ENCODE measurements at regions not wholly inside any gene's neighbourhood (a gene's known extent, or its start where the extent isn't known, plus 50 kb on each side); places are given as distances from the start of the nearest gene placed in this dataset.

GRCh38 chr5:44911501-44911900, 102.8 kb downstream of the MRPS30 start:
- no peak overlapping the region for H3K27ac ChIP-seq
- TF ChIP-seq ZFX (IDR thresholded peaks at IDR 0.05; ENCODE audit: borderline replicate concordance) = no peak
- no peak for TF ChIP-seq CTCF (IDR thresholded peaks at IDR 0.05)

GRCh38 chr5:44914221-44914620, 105.5 kb downstream of the MRPS30 start:
- no peak overlapping the region for H3K27ac ChIP-seq
- TF ChIP-seq CTCF (IDR thresholded peaks at IDR 0.05) (no peak), ZFX (IDR thresholded peaks at IDR 0.05; ENCODE audit: borderline replicate concordance) (no peak)

- H3K27ac ChIP-seq = no peak overlapping the region
- TF ChIP-seq ZFX (IDR thresholded peaks at IDR 0.05; ENCODE audit: borderline replicate concordance) = no peak
- TF ChIP-seq CTCF (IDR thresholded peaks at IDR 0.05) = no peak
Measured at GRCh38 chr5:44919560-44919959, 110.8 kb downstream of the MRPS30 start.

GRCh38 chr5:44927115-44927733, 118.5 kb downstream of the MRPS30 start:
- H3K27ac ChIP-seq = no peak overlapping the region

GRCh38 chr5:44932922-44933585, 124.3 kb downstream of the MRPS30 start:
- no peak for TF ChIP-seq ZFX (IDR thresholded peaks at IDR 0.05; ENCODE audit: borderline replicate concordance)
- TF ChIP-seq CTCF (IDR thresholded peaks at IDR 0.05) = no peak
- no peak overlapping the region for H3K27ac ChIP-seq

More at GRCh38 chr5:44927115-44927733, 118.5 kb downstream of the MRPS30 start:
- TF ChIP-seq CTCF (IDR thresholded peaks at IDR 0.05) = no peak
- no peak for TF ChIP-seq ZFX (IDR thresholded peaks at IDR 0.05; ENCODE audit: borderline replicate concordance)

- TF ChIP-seq CTCF (IDR thresholded peaks at IDR 0.05) (no peak), ZFX (IDR thresholded peaks at IDR 0.05; ENCODE audit: borderline replicate concordance) (no peak)
Measured at GRCh38 chr5:44933686-44934085, 124.9 kb downstream of the MRPS30 start.

GRCh38 chr5:44935262-44935661, 126.5 kb downstream of the MRPS30 start:
- TF ChIP-seq CTCF (IDR thresholded peaks at IDR 0.05) = peak; percentile 61
- TF ChIP-seq ZFX (IDR thresholded peaks at IDR 0.05; ENCODE audit: borderline replicate concordance) = no peak
- no peak overlapping the region for H3K27ac ChIP-seq

More at GRCh38 chr5:44933686-44934085, 124.9 kb downstream of the MRPS30 start:
- no peak overlapping the region for H3K27ac ChIP-seq

Measured in 22Rv1 (cell line).